Neural cell (in vitro differentiated cells): ENCODE measurements at regions not wholly inside any gene's neighbourhood (a gene's known extent, or its start where the extent isn't known, plus 50 kb on each side); places are given as distances from the start of the nearest gene placed in this dataset.

Experiments used
- H2AFZ ChIP-seq: fragments of 200-600, 300-800 bp; sonication (generic), shearing (Covaris generic); 2 replicates; pipeline ENCODE4 v1.6.0; 2014; ENCODE audit warnings: low read depth, mild to moderate bottlenecking, antibody characterized with exemption, low read length, moderate library complexity
- H3F3A ChIP-seq: fragments of 200-600 bp; shearing (Covaris generic); 2 replicates; pipeline ENCODE4 v1.6.1; 2016; ENCODE audit warnings: mild to moderate bottlenecking, moderate library complexity, mixed read lengths, antibody characterized with exemption, low read length; ENCODE audit not compliant: insufficient read depth, poor library complexity, severe bottlenecking
- H3K27ac ChIP-seq: fragments of 200-600, 300-800 bp; sonication (generic), shearing (Covaris generic); 2 replicates; pipeline ENCODE4 v1.5.1; 2014; ENCODE audit warnings: mild to moderate bottlenecking, low read length, moderate library complexity
- H3K27me3 ChIP-seq: fragments of 300-800, 200-600 bp; sonication (generic), shearing (Covaris generic); 2 replicates; pipeline ENCODE4 v1.6.0; 2014; ENCODE audit warnings: mild to moderate bottlenecking, low read depth, low read length, moderate library complexity; ENCODE audit not compliant: insufficient read depth
- H3K36me3 ChIP-seq: fragments of 300-800, 200-600 bp; sonication (generic), shearing (Covaris generic); 2 replicates; pipeline ENCODE4 v1.5.1; 2014; ENCODE audit warnings: mild to moderate bottlenecking, antibody characterized with exemption, low read length, moderate library complexity; ENCODE audit not compliant: insufficient read depth
- H3K4me2 ChIP-seq: fragments of 300-800, 200-600 bp; sonication (generic), shearing (Covaris generic); 2 replicates; pipeline ENCODE4 v1.6.0; 2014; ENCODE audit warnings: mild to moderate bottlenecking, low read length
- H3K4me3 ChIP-seq: fragments of 300-800, 200-600 bp; sonication (generic), shearing (Covaris generic); 2 replicates; pipeline ENCODE4 v1.5.1; 2014; ENCODE audit warnings: mild to moderate bottlenecking, low read length, moderate library complexity
- H3K79me2 ChIP-seq: fragments of 200-600 bp; shearing (Covaris generic); replicated peaks from 2 replicates; pipeline ENCODE4 v1.6.0; 2014; ENCODE audit warnings: mild to moderate bottlenecking, low read length, moderate library complexity; ENCODE audit not compliant: insufficient read depth
- H3K9ac ChIP-seq: fragments of 300-800, 200-600 bp; sonication (generic), shearing (Covaris generic); 2 replicates; pipeline ENCODE4 v1.6.1; 2016; ENCODE audit warnings: mild to moderate bottlenecking, low read length, mixed read lengths
- H3K9me2 ChIP-seq: fragments of 200-600 bp; shearing (Covaris generic); 2 replicates; pipeline ENCODE4 v1.6.1; 2016; ENCODE audit warnings: mild to moderate bottlenecking, low read length, mixed read lengths; ENCODE audit not compliant: insufficient read depth
- H3K9me3 ChIP-seq: fragments of 200-600, 300-800 bp; sonication (generic), shearing (Covaris generic); 2 replicates; pipeline ENCODE4 v1.6.1; 2016; ENCODE audit warnings: mild to moderate bottlenecking, mixed run types, low read length, moderate library complexity, mixed read lengths
- H4K20me1 ChIP-seq: fragments of 200-600 bp; shearing (Covaris generic); 2 replicates; pipeline ENCODE4 v1.6.1; 2016; ENCODE audit warnings: mild to moderate bottlenecking, mixed run types; ENCODE audit not compliant: insufficient read depth
- EP300 ChIP-seq: fragments of 450-650 bp; conservative IDR thresholded peaks from 2 replicates; pipeline ENCODE4 v1.6.1; 2014; ENCODE audit warnings: antibody characterized with exemption, mild to moderate bottlenecking, moderate library complexity; ENCODE audit not compliant: poor library complexity, severe bottlenecking
- EZH2 ChIP-seq: fragments of 200-600, 300-800 bp; shearing (Covaris generic), sonication (generic); IDR thresholded peaks from 2 replicates; pipeline ENCODE4 v1.6.1; 2014; ENCODE audit warnings: antibody characterized with exemption, low read length, borderline replicate concordance, mild to moderate bottlenecking; ENCODE audit not compliant: insufficient read depth, poor library complexity, severe bottlenecking
- MXI1 ChIP-seq: fragments of 450-650 bp; conservative IDR thresholded peaks from 2 replicates; pipeline ENCODE4 v1.6.1; 2014; ENCODE audit warnings: antibody characterized with exemption, mild to moderate bottlenecking; ENCODE audit not compliant: poor library complexity, severe bottlenecking
- POLR2AphosphoS5 ChIP-seq: IDR thresholded peaks from 2 replicates; pipeline ENCODE4 v1.6.1; 2012
- RAD21 ChIP-seq: fragments of 450-650 bp; conservative IDR thresholded peaks from 2 replicates; pipeline ENCODE4 v1.6.1; 2014; ENCODE audit warnings: antibody characterized with exemption, mild to moderate bottlenecking, moderate library complexity
- SMC3 ChIP-seq: fragments of 450-650 bp; conservative IDR thresholded peaks from 2 replicates; pipeline ENCODE4 v1.6.1; 2014; ENCODE audit warnings: antibody characterized with exemption, mild to moderate bottlenecking, moderate library complexity; ENCODE audit not compliant: poor library complexity
- TAF1 ChIP-seq: IDR thresholded peaks from 2 replicates; pipeline ENCODE4 v1.6.1; 2012; ENCODE audit warnings: low read depth
- TF ChIP-seq, protein P1 (sequence below): fragments of 450-650 bp; IDR thresholded peaks from 2 replicates; pipeline ENCODE4 v1.5.1; 2014; ENCODE audit warnings: antibody characterized with exemption, mild to moderate bottlenecking, moderate library complexity; ENCODE audit not compliant: poor library complexity, severe bottlenecking
- TF ChIP-seq, protein P2 (sequence below): IDR thresholded peaks from 2 replicates; pipeline ENCODE4 v1.6.1; 2012; ENCODE audit warnings: borderline replicate concordance

DNA sequence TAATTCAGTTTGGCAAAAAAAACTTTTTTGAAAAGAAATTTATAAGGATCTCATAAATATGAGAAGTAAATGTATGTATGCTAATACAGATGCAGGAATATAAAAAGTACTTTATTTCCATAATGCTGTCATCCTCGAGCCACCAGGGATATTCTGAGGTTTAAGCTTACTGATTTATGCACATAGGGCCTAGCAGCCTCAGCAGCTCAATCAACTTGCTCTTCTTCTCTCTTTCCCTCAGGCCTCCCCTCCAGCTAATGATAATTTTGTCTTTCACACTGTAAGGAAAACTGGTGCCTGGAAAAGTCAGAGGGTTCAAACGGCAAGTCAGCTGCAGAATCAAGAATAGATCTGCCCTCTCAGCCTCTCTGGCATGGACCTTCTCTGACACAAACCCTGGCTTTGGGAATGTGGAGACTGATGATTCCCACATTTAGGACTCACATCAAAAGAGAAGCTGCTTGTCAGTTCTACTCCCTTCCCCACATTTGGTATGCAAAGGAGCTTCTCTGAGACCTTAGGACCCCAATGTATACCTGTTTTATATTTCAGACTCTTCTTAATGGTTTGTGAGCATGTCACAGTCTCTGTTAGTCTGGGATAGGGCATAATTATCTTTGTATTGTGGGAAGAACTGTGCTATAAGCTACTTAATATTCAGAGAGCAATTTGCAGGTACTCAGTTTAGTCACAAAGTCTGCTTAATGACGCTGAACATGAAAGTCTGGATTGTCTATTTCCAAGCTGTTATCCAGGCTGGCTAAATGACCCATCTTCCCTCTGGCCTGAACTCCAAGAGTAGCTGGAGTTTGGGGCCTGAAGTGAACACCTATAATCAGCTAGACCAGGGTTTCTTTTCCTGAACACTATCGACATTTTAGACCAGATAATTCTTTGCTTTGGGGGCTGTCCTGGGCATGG lies 52.1 kb upstream of the DIPK1A start:
- Histone ChIP-seq H3K9ac (peak overlapping the region; percentile 51), H3K27me3 (no peaks in the 10 kb centered on the region), H3K9me3 (no peaks in the 10 kb centered on the region), H3K79me2 (no peaks in the 10 kb centered on the region), H3K27ac (peak overlapping the region; percentile 87), H2AFZ (no peak overlapping the region), H3K9me2 (no peaks in the 10 kb centered on the region), H3K4me3 (peak overlapping the region; percentile 48), H3K4me2 (peak overlapping the region; percentile 37), H4K20me1 (no peaks in the 10 kb centered on the region), H3K36me3 (no peaks in the 10 kb centered on the region), H3F3A (no peaks in the 10 kb centered on the region)
- TF ChIP-seq, protein P1, sequence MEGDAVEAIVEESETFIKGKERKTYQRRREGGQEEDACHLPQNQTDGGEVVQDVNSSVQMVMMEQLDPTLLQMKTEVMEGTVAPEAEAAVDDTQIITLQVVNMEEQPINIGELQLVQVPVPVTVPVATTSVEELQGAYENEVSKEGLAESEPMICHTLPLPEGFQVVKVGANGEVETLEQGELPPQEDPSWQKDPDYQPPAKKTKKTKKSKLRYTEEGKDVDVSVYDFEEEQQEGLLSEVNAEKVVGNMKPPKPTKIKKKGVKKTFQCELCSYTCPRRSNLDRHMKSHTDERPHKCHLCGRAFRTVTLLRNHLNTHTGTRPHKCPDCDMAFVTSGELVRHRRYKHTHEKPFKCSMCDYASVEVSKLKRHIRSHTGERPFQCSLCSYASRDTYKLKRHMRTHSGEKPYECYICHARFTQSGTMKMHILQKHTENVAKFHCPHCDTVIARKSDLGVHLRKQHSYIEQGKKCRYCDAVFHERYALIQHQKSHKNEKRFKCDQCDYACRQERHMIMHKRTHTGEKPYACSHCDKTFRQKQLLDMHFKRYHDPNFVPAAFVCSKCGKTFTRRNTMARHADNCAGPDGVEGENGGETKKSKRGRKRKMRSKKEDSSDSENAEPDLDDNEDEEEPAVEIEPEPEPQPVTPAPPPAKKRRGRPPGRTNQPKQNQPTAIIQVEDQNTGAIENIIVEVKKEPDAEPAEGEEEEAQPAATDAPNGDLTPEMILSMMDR, result no peak
- TF ChIP-seq SMC3 (no peak), RAD21 (no peak), EP300 (peak; percentile 39), POLR2AphosphoS5 (no peak), EZH2 (no peak), MXI1 (no peak), TAF1 (no peak)
- TF ChIP-seq, protein P2, sequence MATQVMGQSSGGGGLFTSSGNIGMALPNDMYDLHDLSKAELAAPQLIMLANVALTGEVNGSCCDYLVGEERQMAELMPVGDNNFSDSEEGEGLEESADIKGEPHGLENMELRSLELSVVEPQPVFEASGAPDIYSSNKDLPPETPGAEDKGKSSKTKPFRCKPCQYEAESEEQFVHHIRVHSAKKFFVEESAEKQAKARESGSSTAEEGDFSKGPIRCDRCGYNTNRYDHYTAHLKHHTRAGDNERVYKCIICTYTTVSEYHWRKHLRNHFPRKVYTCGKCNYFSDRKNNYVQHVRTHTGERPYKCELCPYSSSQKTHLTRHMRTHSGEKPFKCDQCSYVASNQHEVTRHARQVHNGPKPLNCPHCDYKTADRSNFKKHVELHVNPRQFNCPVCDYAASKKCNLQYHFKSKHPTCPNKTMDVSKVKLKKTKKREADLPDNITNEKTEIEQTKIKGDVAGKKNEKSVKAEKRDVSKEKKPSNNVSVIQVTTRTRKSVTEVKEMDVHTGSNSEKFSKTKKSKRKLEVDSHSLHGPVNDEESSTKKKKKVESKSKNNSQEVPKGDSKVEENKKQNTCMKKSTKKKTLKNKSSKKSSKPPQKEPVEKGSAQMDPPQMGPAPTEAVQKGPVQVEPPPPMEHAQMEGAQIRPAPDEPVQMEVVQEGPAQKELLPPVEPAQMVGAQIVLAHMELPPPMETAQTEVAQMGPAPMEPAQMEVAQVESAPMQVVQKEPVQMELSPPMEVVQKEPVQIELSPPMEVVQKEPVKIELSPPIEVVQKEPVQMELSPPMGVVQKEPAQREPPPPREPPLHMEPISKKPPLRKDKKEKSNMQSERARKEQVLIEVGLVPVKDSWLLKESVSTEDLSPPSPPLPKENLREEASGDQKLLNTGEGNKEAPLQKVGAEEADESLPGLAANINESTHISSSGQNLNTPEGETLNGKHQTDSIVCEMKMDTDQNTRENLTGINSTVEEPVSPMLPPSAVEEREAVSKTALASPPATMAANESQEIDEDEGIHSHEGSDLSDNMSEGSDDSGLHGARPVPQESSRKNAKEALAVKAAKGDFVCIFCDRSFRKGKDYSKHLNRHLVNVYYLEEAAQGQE, result peak; percentile 40

DNA sequence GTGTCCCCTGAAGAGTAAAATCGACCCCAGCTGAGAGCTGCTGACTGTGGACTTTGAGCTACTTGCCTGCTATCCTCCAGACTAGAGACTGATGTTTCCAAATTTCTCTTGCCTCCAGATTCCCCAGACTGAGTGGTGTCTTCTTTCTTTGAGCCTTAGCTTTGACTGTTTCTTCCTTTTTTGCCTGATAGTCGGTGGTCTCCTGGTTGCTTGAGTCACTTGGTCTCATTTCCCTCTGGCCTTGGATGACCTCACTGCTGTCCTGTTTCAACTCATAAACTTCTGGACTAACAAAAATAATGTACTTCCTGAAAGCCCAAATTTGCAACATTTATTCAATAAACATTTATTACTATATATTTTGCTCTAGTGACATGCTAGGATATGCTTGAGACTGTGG lies 52.9 kb upstream of the DIPK1A start:
- Histone ChIP-seq H2AFZ (no peak overlapping the region), H3K9ac (peak overlapping the region; percentile 51), H3K4me2 (peak overlapping the region; percentile 37), H4K20me1 (no peaks in the 10 kb centered on the region), H3K27me3 (no peaks in the 10 kb centered on the region), H3K27ac (peak overlapping the region; percentile 87), H3F3A (no peaks in the 10 kb centered on the region), H3K9me3 (no peaks in the 10 kb centered on the region), H3K9me2 (no peaks in the 10 kb centered on the region), H3K4me3 (peak overlapping the region; percentile 48), H3K79me2 (no peaks in the 10 kb centered on the region), H3K36me3 (no peaks in the 10 kb centered on the region)
- TF ChIP-seq, protein P1, result no peak
- no peak for TF ChIP-seq MXI1
- no peak for TF ChIP-seq TAF1
- TF ChIP-seq POLR2AphosphoS5, result no peak
- TF ChIP-seq EZH2, result no peak
- TF ChIP-seq, protein P2, result no peak
- no peak for TF ChIP-seq EP300
- TF ChIP-seq SMC3, result no peak
- no peak for TF ChIP-seq RAD21
